ENCODE measurements at regions not wholly inside any gene's neighbourhood (a gene's known extent, or its start where the extent isn't known, plus 50 kb on each side); places are given as distances from the start of the nearest gene placed in this dataset.

DNA sequence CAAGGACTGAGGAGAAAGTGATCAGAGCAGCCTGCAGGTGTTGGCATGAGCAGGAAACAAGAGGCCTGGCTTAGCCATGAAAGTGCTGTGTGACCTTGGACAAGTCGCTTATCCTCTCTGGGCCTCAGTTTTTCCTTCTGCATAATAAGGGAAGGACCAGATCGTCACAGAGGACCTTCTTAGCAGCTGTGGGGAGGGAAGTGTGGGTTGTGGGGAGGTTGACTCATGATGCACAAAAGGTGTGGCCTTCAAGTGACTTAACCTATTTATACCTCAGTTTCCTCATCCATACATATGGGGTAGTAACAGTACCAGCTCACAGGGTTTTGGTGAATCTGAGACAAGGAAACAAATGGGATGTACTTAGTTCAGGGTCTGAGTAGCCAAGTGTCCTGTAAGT, 658.8 kb downstream of the MATN1 start:
- TF ChIP-seq, protein P1, sequence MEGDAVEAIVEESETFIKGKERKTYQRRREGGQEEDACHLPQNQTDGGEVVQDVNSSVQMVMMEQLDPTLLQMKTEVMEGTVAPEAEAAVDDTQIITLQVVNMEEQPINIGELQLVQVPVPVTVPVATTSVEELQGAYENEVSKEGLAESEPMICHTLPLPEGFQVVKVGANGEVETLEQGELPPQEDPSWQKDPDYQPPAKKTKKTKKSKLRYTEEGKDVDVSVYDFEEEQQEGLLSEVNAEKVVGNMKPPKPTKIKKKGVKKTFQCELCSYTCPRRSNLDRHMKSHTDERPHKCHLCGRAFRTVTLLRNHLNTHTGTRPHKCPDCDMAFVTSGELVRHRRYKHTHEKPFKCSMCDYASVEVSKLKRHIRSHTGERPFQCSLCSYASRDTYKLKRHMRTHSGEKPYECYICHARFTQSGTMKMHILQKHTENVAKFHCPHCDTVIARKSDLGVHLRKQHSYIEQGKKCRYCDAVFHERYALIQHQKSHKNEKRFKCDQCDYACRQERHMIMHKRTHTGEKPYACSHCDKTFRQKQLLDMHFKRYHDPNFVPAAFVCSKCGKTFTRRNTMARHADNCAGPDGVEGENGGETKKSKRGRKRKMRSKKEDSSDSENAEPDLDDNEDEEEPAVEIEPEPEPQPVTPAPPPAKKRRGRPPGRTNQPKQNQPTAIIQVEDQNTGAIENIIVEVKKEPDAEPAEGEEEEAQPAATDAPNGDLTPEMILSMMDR (IDR thresholded peaks at IDR 0.05; ENCODE audit: low read depth, low read length) = no peak
- TF ChIP-seq POLR2A (IDR thresholded peaks at IDR 0.05; ENCODE audit: extremely low read depth, insufficient read length) = no peak

Measured in NB4 (cell line).